CD4-positive, alpha-beta T cell treated with Interleukin-10 for 1 hour (primary cell): ENCODE measurements at regions not wholly inside any gene's neighbourhood (a gene's known extent, or its start where the extent isn't known, plus 50 kb on each side); places are given as distances from the start of the nearest gene placed in this dataset.
A peak's percentile ranks its signal among the peaks of the same experiment; 100 is the strongest.
"Not testable (repeated sequence)": the region's sequence is repeated elsewhere in the genome, so short reads cannot be mapped to it uniquely, and the experiment has no call there.

Experiments
- DNase-seq: peaks from one replicate; pipeline ENCODE4 v3.0.0-alpha.2; 2020

- no peak for DNase-seq
Observed at GRCh38 chr4:38442073-38442788, 221.8 kb upstream of the KLF3 start.

DNA sequence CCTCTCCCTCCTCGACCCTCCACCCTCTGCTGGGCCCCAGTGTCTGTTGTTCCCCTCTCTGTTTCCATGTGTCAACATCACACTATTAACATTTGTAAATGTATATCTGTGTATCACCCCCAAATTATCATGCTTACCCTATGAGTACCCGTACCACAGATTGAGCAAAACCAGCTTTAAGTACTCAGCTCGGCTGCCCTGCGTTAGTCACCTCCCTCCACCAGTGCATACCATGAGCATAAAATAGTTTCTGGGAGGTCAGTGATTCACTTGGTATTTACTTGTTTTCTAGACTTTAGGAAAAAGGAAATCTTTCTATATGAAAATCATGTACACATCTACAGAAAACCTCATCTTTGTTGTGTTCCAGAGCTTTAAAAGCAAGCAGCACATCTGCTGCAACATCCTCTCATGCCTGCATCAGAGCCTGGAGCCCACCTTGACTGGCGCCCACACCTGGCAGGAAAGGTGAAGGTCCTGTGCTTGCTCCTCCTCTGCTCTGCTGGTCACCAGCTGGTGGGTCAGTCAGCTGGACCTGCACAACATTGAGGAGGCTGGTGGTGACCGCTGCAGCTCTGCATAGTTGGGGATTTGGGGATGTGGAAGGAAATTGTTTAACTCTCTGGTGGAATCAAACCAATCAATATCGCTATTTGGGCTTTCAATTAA is 214.4 kb upstream of the KLF3 start:
- no peak for DNase-seq

DNA sequence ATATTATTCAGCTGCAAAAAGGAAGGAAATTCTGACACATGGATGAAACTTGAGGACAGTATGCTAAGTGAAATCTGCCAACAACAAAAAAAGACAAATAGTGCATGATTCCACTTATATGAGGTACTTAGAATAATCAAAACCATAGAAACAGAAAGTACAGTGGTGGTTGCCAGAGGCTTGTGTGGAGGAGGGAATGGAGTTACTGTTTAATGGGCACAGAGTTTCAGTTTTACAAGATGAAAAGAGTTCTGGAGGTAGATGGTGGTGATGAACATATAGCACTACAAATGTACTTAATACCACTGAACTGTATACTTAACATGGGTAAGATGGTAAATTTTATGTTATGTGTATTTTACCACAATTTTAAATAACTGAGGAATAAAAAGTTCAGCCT is 212.0 kb upstream of the KLF3 start:
- no peak for DNase-seq

DNA sequence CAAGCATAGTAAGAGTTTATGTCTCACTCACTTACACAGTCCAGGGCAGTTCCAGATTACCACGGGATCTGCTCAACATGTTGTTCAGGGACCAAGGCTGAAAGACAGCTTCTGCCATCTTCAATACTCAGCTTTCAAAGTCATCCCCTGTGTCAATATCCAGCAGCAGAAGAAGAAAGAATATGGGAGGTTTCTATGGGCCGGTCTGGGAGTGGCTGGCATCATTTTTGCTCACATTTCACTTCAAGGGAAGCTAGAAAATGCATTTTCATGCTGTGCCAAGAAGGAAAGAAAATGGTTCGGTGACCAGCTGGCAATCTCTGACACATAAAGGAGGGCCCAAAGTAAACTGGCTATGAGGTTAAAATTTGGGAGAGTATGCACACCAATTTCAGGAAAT is 211.5 kb upstream of the KLF3 start:
- DNase-seq = no peak

- no peak for DNase-seq
Observed at GRCh38 chr4:38453253-38453881, 210.6 kb upstream of the KLF3 start.

- no peak for DNase-seq
Observed at GRCh38 chr4:38454284-38454683, 209.7 kb upstream of the KLF3 start.

DNA sequence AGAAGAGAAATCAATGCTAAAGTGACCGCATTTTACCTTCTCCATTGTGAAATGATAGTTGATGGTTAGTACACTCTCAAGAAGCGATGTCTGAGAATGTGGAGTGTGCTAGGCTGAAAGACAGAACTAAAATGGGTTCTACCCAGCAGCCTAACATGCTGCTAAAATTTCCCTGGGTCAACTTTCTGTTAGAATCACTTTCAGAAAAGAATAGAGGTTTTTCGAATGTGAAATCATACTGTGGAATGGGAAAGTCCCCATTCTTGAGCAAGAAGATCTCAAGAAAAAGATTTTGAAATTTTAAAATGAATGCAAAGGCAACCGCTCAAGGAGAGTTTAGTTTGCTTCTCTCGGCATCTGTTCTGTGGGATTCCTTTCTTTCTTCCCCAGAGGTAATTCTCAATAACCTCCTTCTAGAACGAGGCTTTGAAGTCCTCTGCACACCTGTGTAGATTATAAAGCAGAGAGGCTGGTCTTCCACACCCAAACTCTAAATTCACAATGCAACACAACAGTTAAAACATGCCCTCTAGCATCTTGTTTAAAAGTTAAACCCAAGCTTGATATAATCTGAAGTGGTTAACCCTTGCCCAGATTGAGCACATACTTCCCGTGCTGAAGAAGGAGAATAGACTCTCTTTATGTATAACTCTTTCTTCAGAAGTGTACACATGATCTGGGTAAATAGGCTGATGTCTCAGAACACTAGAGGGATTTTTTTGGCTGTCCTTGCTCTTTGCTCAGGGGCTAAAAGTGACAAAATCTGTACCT is 208.7 kb upstream of the KLF3 start:
- DNase-seq = no peak

- DNase-seq = no peak
Observed at GRCh38 chr4:38456096-38456495, 207.9 kb upstream of the KLF3 start.

- no peak for DNase-seq
Observed at GRCh38 chr4:38461342-38461741, 202.7 kb upstream of the KLF3 start.

DNA sequence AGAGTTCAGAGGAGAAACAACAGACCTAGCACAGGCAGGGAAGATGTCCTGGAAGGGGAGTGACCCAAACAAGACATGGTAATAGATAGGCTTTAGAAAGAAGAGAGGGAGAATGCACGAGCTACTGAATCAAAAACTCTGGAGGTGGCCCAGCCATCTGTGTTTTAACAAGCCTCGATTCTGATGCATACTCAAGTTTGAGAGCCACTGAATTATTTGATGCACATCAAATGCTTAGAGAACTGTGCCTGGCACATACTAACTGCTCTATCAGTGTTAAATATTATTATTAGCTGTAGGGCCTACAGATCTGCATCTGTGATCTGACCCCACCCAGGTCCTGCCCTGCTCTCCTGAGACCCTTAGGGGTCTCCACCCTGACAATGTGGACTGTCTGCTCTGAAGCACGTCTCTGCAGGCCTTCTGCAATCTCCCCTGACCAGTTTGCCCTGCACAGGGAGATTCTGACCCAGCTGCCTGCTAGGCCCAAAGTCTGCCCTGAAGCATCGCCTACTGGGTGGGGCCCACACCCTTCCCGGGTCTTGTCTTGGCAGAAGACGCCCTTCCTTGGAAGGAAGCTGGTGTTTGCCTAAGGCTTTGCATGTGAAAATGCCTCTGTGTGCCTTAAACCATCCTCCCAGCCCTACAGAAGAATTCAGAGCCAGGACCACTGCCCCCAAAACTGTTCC is 201.5 kb upstream of the KLF3 start:
- DNase-seq = no peak

GRCh38 chr4:38463268-38463958 is 200.6 kb upstream of the KLF3 start:
- no peak for DNase-seq

- no peak for DNase-seq
Observed at GRCh38 chr4:38464328-38464727, 199.7 kb upstream of the KLF3 start.

- no peak for DNase-seq
Observed at GRCh38 chr4:38466401-38466800, 197.6 kb upstream of the KLF3 start.

GRCh38 chr4:38467296-38467695 is 196.7 kb upstream of the KLF3 start:
- DNase-seq = no peak

- DNase-seq = no peak
Observed at GRCh38 chr4:38468339-38468866, 195.6 kb upstream of the KLF3 start.

DNA sequence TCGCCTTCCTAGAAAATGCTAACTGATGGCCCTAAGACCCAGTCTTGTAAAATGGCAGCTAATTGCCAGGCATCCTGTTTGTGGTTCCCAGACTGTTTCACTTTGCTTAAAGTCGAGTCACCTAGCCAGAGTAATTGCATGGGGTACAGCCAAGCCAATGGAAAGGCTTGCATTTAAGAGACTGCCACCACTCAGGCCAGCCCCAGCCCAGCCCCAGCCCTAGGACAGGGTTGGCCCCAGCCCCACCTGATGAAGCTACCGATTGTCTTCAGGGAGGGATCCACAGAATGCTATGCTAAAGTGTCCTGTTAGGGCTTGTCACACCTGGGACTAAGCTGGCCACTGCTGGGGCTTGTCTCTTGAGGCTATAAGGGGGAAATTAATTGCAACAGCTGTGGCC is 194.6 kb upstream of the KLF3 start:
- no peak for DNase-seq

DNA sequence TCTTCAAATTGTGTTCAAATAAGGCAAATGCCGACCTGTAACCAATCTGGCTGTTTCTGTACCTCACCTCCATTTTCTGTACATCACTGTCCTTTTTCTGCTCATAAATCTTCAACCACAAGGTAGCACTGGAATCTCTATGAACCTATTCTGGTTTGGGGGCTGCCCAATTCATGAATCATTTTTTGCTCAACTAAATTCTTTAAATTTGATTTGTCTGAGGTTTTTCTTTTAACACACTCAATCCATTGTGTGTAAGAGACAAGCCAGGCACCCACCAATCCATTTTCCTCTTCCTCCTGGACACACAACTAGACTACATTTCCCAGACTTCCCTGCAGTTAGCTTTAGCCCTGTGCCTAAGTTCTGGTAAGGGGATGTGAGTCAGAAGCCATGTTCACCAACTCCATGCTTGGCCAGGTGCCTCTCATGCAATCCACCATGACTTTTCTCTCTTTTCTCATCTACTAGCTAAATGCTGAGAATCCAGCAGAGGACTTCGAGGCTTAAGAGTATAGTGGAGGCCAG is 193.2 kb upstream of the KLF3 start:
- no peak for DNase-seq

- peak; percentile 13 for DNase-seq
Observed at GRCh38 chr4:38482696-38483095, 181.3 kb upstream of the KLF3 start.

DNA sequence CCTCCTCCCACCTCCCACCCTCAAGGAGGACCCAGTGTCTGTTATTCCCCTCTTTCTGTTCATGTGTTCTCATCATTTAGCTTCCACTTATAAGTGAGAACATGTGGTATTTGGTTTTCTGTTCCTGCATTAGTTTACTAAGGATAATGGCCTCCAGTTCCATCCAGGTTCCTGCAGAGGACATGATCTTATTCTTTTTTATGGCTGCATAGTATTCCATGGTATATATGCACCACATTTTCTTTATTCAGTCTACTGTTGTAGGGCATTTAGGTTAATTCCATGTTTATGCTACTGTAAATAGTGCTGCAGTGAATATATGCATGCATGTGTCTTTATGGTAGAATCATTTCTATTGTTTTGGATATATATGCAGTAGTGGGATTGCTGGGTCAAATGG is 180.4 kb upstream of the KLF3 start:
- not testable (repeated sequence) for DNase-seq

- DNase-seq = no peak
Observed at GRCh38 chr4:38489011-38489861, 174.8 kb upstream of the KLF3 start.
